BLaER1 (cell line): ENCODE measurements at regions not wholly inside any gene's neighbourhood (a gene's known extent, or its start where the extent isn't known, plus 50 kb on each side); places are given as distances from the start of the nearest gene placed in this dataset.

Experiments used
- H3K27ac ChIP-seq: shearing (Covaris generic); formaldehyde crosslinking; 2 replicates; pipeline ENCODE4 v1.8.1; 2022
- H3K27me3 ChIP-seq: shearing (Covaris generic); formaldehyde crosslinking; 2 replicates; pipeline ENCODE4 v1.8.1; 2022
- H3K36me3 ChIP-seq: shearing (Covaris generic); formaldehyde crosslinking; 2 replicates; pipeline ENCODE4 v1.8.1; 2022
- H3K4me1 ChIP-seq: shearing (Covaris generic); formaldehyde crosslinking; 2 replicates; pipeline ENCODE4 v1.8.1; 2022
- H3K4me2 ChIP-seq: shearing (Covaris generic); formaldehyde crosslinking; 2 replicates; pipeline ENCODE4 v1.8.1; 2022
- H3K4me3 ChIP-seq: shearing (Covaris generic); formaldehyde crosslinking; 2 replicates; pipeline ENCODE4 v1.8.1; 2022
- H3K9ac ChIP-seq: shearing (Covaris generic); formaldehyde crosslinking; 2 replicates; pipeline ENCODE4 v1.8.1; 2022
- H3K9me3 ChIP-seq: shearing (Covaris generic); formaldehyde crosslinking; 2 replicates; pipeline ENCODE4 v1.8.1; 2022
- H4K20me1 ChIP-seq: shearing (Covaris generic); formaldehyde crosslinking; 2 replicates; pipeline ENCODE4 v1.8.1; 2022
- Cebpa-rat ChIP-seq: shearing (Covaris generic); IDR thresholded peaks from 2 replicates; pipeline ENCODE4 v1.8.1; 2022

- H3K27ac ChIP-seq: no peak overlapping the region
- H3K4me2 ChIP-seq: no peak overlapping the region
- no peaks in the 10 kb centered on the region for H3K27me3 ChIP-seq
- no peaks in the 10 kb centered on the region for H3K9me3 ChIP-seq
- H3K4me3 ChIP-seq: no peak overlapping the region
- H3K36me3 ChIP-seq: no peaks in the 10 kb centered on the region
- no peak for TF ChIP-seq Cebpa-rat
- H4K20me1 ChIP-seq: no peaks in the 10 kb centered on the region
- no peak overlapping the region for H3K9ac ChIP-seq
- H3K4me1 ChIP-seq: no peaks in the 10 kb centered on the region
Observed at GRCh38 chr18:65380571-65380970, 370.2 kb upstream of the CDH7 start.

DNA sequence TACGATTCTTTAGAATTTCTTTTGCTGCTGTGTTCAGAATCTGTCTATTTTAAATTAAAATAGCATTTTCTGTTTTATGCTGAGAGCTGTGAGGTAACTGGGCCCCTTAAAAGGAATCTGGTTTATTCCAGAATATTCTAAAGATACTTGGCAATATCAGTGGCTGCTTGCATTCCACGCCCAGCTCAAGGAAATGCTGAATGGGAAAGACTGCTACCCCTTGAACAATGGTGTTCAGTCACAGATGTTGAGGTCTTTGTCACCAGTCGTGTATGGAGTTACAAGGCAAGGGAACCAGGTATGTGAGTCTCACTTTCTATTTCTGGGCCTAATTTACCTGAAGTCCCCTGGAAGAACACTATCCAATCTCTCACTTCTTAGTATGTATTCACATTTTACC is 377.9 kb upstream of the CDH7 start:
- TF ChIP-seq Cebpa-rat: no peak
- Histone ChIP-seq H3K36me3 (no peaks in the 10 kb centered on the region), H4K20me1 (no peaks in the 10 kb centered on the region), H3K4me2 (no peak overlapping the region), H3K4me3 (no peak overlapping the region), H3K9me3 (no peaks in the 10 kb centered on the region), H3K27me3 (no peaks in the 10 kb centered on the region), H3K27ac (no peak overlapping the region), H3K4me1 (peaks cover 11% of the 10 kb centered on the region), H3K9ac (no peak overlapping the region)

DNA sequence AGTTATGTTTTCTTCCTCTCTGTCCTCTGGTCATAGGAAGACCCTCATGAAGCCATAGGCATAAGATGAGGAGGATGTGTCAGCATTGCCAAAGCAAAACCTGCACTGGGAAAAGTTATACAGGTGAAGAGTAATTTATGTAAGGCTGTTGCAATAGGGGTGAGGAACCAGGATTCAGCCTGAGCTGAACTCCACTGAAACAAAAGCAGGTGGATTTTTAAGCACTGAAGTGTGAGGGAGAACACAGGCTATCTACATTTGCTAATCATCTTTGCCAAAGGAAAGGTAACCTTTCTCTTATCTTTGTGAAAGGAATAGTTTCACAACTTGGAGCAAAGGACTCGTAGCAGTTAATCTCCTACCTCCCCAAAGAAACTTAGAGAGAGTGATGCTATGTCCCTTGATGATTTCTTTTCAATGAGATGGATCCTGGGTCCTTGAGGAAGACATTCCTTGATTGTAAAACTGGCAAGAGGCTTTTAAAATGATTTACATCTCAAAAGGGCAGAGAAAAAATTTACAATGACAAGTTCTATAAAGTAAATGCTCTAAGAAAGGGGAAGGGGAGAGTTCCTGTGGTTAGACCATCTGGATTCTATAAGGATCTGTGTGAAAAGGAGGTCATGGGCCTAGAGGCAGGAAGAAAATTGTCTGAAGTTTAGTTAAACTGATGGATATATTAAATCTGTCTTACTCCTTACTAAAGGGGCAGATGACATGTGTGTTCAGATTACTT is 385.4 kb upstream of the CDH7 start:
- peak overlapping the region; percentile 47 for H3K4me2 ChIP-seq
- TF ChIP-seq Cebpa-rat: no peak
- H4K20me1 ChIP-seq: no peaks in the 10 kb centered on the region
- no peaks in the 10 kb centered on the region for H3K9me3 ChIP-seq
- no peaks in the 10 kb centered on the region for H3K36me3 ChIP-seq
- no peak overlapping the region for H3K4me3 ChIP-seq
- peaks cover 27% of the 10 kb centered on the region for H3K4me1 ChIP-seq
- H3K9ac ChIP-seq: no peak overlapping the region
- no peak overlapping the region for H3K27ac ChIP-seq
- H3K27me3 ChIP-seq: no peaks in the 10 kb centered on the region

DNA sequence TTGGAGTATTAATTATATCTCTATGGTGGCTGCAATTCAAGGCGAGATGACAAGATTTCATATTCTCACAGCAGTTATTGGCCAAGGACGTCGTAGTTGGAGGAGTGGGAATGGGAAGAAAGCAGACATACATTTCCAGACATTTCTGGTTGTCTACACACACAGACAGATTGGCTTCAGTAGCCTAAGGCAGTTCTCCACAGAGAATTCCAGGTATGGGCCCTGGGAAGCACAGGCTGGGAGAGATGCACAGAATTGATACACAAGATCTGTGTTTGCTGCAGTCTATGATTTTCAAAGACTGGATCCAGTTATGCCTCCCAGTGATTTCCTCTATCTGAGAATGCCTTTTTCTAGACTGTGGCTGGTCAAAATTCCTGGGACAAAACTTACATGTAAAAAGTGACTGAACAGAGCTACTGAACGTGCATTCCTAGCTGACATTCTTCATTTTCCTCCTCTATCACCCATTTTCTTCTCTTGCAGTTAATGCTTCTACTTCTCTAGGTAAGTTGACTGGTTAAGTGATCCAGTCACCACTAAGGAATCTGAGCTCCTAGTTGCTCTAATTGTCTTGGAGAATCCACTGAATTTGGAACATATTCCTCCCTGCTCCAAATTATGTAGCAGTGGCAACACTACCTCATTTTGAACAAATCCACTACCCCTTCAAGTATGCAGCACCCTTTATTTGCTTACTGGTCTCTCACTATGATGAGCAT is 386.7 kb upstream of the CDH7 start:
- Histone ChIP-seq H3K4me1 (peaks cover 22% of the 10 kb centered on the region), H3K4me3 (no peak overlapping the region), H3K27me3 (no peaks in the 10 kb centered on the region), H3K9ac (no peak overlapping the region), H3K36me3 (no peaks in the 10 kb centered on the region), H3K4me2 (0 out of 2 replicates have a peak overlapping the region, but pooled peaks have one; percentile 6), H3K9me3 (no peaks in the 10 kb centered on the region), H4K20me1 (no peaks in the 10 kb centered on the region), H3K27ac (no peak overlapping the region)
- TF ChIP-seq Cebpa-rat: no peak

- Histone ChIP-seq H3K9me3 (no peaks in the 10 kb centered on the region), H3K27ac (no peak overlapping the region), H3K4me2 (no peak overlapping the region), H3K27me3 (no peaks in the 10 kb centered on the region), H3K36me3 (no peaks in the 10 kb centered on the region), H3K4me1 (peaks cover 22% of the 10 kb centered on the region), H4K20me1 (no peaks in the 10 kb centered on the region), H3K9ac (no peak overlapping the region), H3K4me3 (no peak overlapping the region)
- no peak for TF ChIP-seq Cebpa-rat
Observed at GRCh38 chr18:65363011-65363410, 387.8 kb upstream of the CDH7 start.

- H4K20me1 ChIP-seq: no peaks in the 10 kb centered on the region
- no peak overlapping the region for H3K4me3 ChIP-seq
- no peak overlapping the region for H3K4me2 ChIP-seq
- no peak for TF ChIP-seq Cebpa-rat
- peaks cover 5% of the 10 kb centered on the region; the same call in 1 of the 2 replicates for H3K4me1 ChIP-seq
- H3K27me3 ChIP-seq: no peaks in the 10 kb centered on the region
- no peak overlapping the region for H3K27ac ChIP-seq
- H3K36me3 ChIP-seq: no peaks in the 10 kb centered on the region
- H3K9ac ChIP-seq: no peak overlapping the region
- H3K9me3 ChIP-seq: no peaks in the 10 kb centered on the region
Observed at GRCh38 chr18:65359479-65359878, 391.3 kb upstream of the CDH7 start.

DNA sequence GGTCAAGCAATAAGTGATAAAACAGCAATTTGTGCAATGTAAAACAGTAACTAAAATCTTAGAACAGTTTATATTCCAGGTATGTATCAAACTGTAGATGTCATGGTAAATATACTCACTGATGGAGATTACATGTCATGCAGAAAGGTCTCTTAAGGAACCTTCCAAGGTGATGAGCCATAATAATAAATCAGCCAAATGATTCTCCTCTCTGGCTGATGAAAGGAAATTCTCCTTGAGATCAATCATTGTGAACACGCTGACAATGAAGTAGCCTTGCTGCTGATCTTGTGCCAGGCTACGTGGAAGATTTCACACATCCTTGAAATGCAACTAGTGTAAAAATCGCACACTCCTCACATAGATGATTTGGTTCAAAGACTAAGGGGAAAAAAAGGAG is 392.5 kb upstream of the CDH7 start:
- H3K4me2 ChIP-seq: no peak overlapping the region
- H3K9me3 ChIP-seq: no peaks in the 10 kb centered on the region
- no peaks in the 10 kb centered on the region for H4K20me1 ChIP-seq
- H3K27me3 ChIP-seq: no peaks in the 10 kb centered on the region
- no peak for TF ChIP-seq Cebpa-rat
- H3K27ac ChIP-seq: no peak overlapping the region
- H3K4me3 ChIP-seq: no peak overlapping the region
- H3K36me3 ChIP-seq: no peaks in the 10 kb centered on the region
- no peaks in the 10 kb centered on the region for H3K4me1 ChIP-seq
- no peak overlapping the region for H3K9ac ChIP-seq

GRCh38 chr18:65352186-65352585 is 398.6 kb upstream of the CDH7 start:
- no peak overlapping the region for H3K9ac ChIP-seq
- no peaks in the 10 kb centered on the region for H3K4me1 ChIP-seq
- H3K27ac ChIP-seq: no peak overlapping the region
- H3K4me2 ChIP-seq: no peak overlapping the region
- H3K36me3 ChIP-seq: no peaks in the 10 kb centered on the region
- no peaks in the 10 kb centered on the region for H3K9me3 ChIP-seq
- no peaks in the 10 kb centered on the region for H3K27me3 ChIP-seq
- no peaks in the 10 kb centered on the region for H4K20me1 ChIP-seq
- H3K4me3 ChIP-seq: no peak overlapping the region
- TF ChIP-seq Cebpa-rat: no peak

DNA sequence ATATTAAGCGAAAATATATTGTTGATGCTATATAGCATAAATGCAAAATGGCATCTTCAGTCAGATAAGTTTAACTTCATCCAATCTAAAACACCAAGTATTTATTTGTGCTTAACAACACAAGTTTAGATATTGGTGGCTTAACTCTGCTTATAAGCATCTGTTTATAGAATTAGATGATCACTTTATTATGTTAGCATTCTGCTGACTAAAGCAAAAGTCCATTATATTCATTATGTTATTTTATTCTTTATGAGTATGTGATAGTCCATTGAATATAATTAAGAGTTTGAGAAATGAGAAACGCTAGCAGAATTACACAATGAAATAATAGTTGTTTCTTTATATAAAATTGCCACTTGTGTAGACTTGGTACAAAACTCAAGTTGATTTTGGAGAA is 401.2 kb upstream of the CDH7 start:
- TF ChIP-seq Cebpa-rat: no peak
- Histone ChIP-seq H4K20me1 (no peaks in the 10 kb centered on the region), H3K9ac (no peak overlapping the region), H3K4me1 (no peaks in the 10 kb centered on the region), H3K27me3 (no peaks in the 10 kb centered on the region), H3K9me3 (no peaks in the 10 kb centered on the region), H3K27ac (no peak overlapping the region), H3K4me2 (no peak overlapping the region), H3K36me3 (no peaks in the 10 kb centered on the region), H3K4me3 (no peak overlapping the region)

- H4K20me1 ChIP-seq: no peaks in the 10 kb centered on the region
- TF ChIP-seq Cebpa-rat: no peak
Observed at GRCh38 chr18:65347446-65347845, 403.4 kb upstream of the CDH7 start.

More at GRCh38 chr18:65347446-65347845, 403.4 kb upstream of the CDH7 start:
- Histone ChIP-seq H3K9me3 (peaks cover 6% of the 10 kb centered on the region; the same call in 1 of the 2 replicates), H3K36me3 (no peaks in the 10 kb centered on the region), H3K4me1 (no peaks in the 10 kb centered on the region), H3K27ac (no peak overlapping the region), H3K9ac (no peak overlapping the region), H3K4me3 (no peak overlapping the region), H3K27me3 (no peaks in the 10 kb centered on the region), H3K4me2 (no peak overlapping the region)
